A549 (cell line): ENCODE measurements at regions not wholly inside any gene's neighbourhood (a gene's known extent, or its start where the extent isn't known, plus 50 kb on each side); places are given as distances from the start of the nearest gene placed in this dataset.

Source experiments
- CTCF ChIP-seq: fragments of >200 bp; sonication (Bioruptor Twin); formaldehyde crosslinking; IDR thresholded peaks from 3 replicates; pipeline ENCODE4 v1.5.1; 2016
- KDM5A ChIP-seq: fragments of 200-600 bp; sonication (generic); IDR thresholded peaks from 2 replicates; pipeline ENCODE4 v1.6.1; 2016; ENCODE audit warnings: antibody characterized with exemption, mild to moderate bottlenecking
- RARB ChIP-seq: fragments of 250-450 bp; sonication (Bioruptor Pico); IDR thresholded peaks from 2 replicates; pipeline ENCODE4 v1.8.0; 2021; ENCODE audit warnings: mild to moderate bottlenecking, moderate library complexity
- RFX5 ChIP-seq: fragments of 450-650 bp; IDR thresholded peaks from 2 replicates; pipeline ENCODE4 v1.7.1; 2014; ENCODE audit warnings: antibody characterized with exemption, mild to moderate bottlenecking, moderate library complexity
- TF ChIP-seq, protein P1 (sequence below): fragments of 200-600 bp; sonication (generic); IDR thresholded peaks from 2 replicates; pipeline ENCODE4 v1.6.1; 2016; ENCODE audit warnings: antibody characterized with exemption, mild to moderate bottlenecking, moderate library complexity

GRCh38 chr12:114209861-114210260, 196.1 kb downstream of the TBX5 start:
- TF ChIP-seq CTCF (no peak), RFX5 (no peak), RARB (CRISPR knock-in tag) (no peak), KDM5A (no peak)
- TF ChIP-seq, protein P1, sequence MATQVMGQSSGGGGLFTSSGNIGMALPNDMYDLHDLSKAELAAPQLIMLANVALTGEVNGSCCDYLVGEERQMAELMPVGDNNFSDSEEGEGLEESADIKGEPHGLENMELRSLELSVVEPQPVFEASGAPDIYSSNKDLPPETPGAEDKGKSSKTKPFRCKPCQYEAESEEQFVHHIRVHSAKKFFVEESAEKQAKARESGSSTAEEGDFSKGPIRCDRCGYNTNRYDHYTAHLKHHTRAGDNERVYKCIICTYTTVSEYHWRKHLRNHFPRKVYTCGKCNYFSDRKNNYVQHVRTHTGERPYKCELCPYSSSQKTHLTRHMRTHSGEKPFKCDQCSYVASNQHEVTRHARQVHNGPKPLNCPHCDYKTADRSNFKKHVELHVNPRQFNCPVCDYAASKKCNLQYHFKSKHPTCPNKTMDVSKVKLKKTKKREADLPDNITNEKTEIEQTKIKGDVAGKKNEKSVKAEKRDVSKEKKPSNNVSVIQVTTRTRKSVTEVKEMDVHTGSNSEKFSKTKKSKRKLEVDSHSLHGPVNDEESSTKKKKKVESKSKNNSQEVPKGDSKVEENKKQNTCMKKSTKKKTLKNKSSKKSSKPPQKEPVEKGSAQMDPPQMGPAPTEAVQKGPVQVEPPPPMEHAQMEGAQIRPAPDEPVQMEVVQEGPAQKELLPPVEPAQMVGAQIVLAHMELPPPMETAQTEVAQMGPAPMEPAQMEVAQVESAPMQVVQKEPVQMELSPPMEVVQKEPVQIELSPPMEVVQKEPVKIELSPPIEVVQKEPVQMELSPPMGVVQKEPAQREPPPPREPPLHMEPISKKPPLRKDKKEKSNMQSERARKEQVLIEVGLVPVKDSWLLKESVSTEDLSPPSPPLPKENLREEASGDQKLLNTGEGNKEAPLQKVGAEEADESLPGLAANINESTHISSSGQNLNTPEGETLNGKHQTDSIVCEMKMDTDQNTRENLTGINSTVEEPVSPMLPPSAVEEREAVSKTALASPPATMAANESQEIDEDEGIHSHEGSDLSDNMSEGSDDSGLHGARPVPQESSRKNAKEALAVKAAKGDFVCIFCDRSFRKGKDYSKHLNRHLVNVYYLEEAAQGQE: no peak
